K562 (cell line): ENCODE measurements at regions not wholly inside any gene's neighbourhood (a gene's known extent, or its start where the extent isn't known, plus 50 kb on each side); places are given as distances from the start of the nearest gene placed in this dataset.

Experiments used
- ATAC-seq: fragments of 200-7000 bp; cut with Tn5 transposase; 3 replicates; pipeline ENCODE4 v1.9.1; 2020; ENCODE audit warnings: moderate library complexity
- BruUV-seq: library from RNA; stranded (reverse); fragments of 400-500 nt; replicated peaks from 2 replicates; lab custom pipeline; 2021; lab: Mats Ljungman, UMichigan
- CTCF ChIA-PET: fragments of 300-600 bp; formaldehyde crosslinking; extraction: SDS; loops from one replicate; lab custom pipeline; 2021; ENCODE audit warnings: low intra/inter-chr PET ratio; lab: Yijun Ruan, JAX
- POLR2A ChIA-PET: fragments of 300-600, 350-650 bp; sonication (Branson Sonifier 250); formaldehyde crosslinking; extraction: SDS; loops from one replicate; lab custom pipeline; 2021; ENCODE audit warnings: antibody characterized with exemption, inconsistent platforms; lab: Yijun Ruan, JAX
- DNase-seq, 4 experiments: peaks; one replicate each; pipeline versions ENCODE4 v3.0.0 to v3.0.0-alpha.2; 2011 to 2018; ENCODE audit warnings: low spot score in 3 of 4, mixed read lengths in 3 of 4; ENCODE audit errors: extremely low read depth in 1 of 4
- FAIRE-seq: peaks from 2 replicates; lab custom pipeline; 2011; peaks lifted over from hg19 to GRCh38; lab: Jason Lieb, UNC
- H2AFZ ChIP-seq: 2 replicates; pipeline ENCODE4 v1.6.0; 2011; ENCODE audit warnings: low read depth, low read length, control low read depth, inconsistent platforms
- H3K27ac ChIP-seq: fragments of 200-600 bp; 3 replicates; pipeline ENCODE4 v1.8.0; 2011; ENCODE audit warnings: low read depth, mild to moderate bottlenecking, control low read depth, inconsistent platforms, low read length, moderate library complexity, mixed read lengths; ENCODE audit errors: extremely low read depth
- H3K27me3 ChIP-seq, 2 experiments: fragments of 300-600 bp in 1 of 2; 2 replicates in 1 of 2; 3 replicates in 1 of 2; pipeline versions ENCODE4 v1.6.0 to v1.8.0; 2011; ENCODE audit warnings: inconsistent platforms in 2 of 2, low read length in 2 of 2, mild to moderate bottlenecking in 1 of 2, mixed read lengths in 1 of 2, moderate library complexity in 1 of 2; ENCODE audit not compliant: control insufficient read depth in 2 of 2, insufficient read depth in 2 of 2
- H3K36me3 ChIP-seq: fragments of 300-600 bp; 3 replicates; pipeline ENCODE4 v1.8.0; 2011; ENCODE audit warnings: mild to moderate bottlenecking, low read length, inconsistent platforms; ENCODE audit not compliant: control insufficient read depth, insufficient read depth
- H3K4me1 ChIP-seq, 2 experiments: fragments of 200-600 bp in 1 of 2; replicated peaks in 1 of 2; 2 replicates in 1 of 2; 3 replicates in 1 of 2; pipeline versions ENCODE4 v1.5.1 to v1.8.0; 2011; ENCODE audit warnings: inconsistent platforms in 2 of 2, low read length in 2 of 2, mild to moderate bottlenecking in 1 of 2, mixed read lengths in 1 of 2, moderate library complexity in 1 of 2; ENCODE audit not compliant: control insufficient read depth in 2 of 2, insufficient read depth in 2 of 2
- H3K4me2 ChIP-seq: 2 replicates; pipeline ENCODE4 v1.6.1; 2011; ENCODE audit warnings: low read length, control low read depth, inconsistent platforms, mixed read lengths; ENCODE audit not compliant: insufficient read depth
- H3K4me3 ChIP-seq: fragments of 200-600 bp; sonication (generic), shearing (Covaris generic); 2 replicates; pipeline ENCODE4 v1.5.1; 2016; ENCODE audit warnings: control low read depth, inconsistent platforms
- H3K79me2 ChIP-seq: fragments of 200-600 bp; 3 replicates; pipeline ENCODE4 v1.8.0; 2011; ENCODE audit warnings: low read length, inconsistent platforms; ENCODE audit not compliant: control insufficient read depth, insufficient read depth
- H3K9ac ChIP-seq, 2 experiments: 2 replicates each; pipeline versions ENCODE4 v1.6.0 to v1.6.1; 2011; ENCODE audit warnings: low read depth in 2 of 2, low read length in 2 of 2, control low read depth in 1 of 2, inconsistent platforms in 1 of 2, mild to moderate bottlenecking in 1 of 2, mixed read lengths in 1 of 2; ENCODE audit not compliant: insufficient read depth in 1 of 2
- H3K9me1 ChIP-seq: one replicate; pipeline ENCODE4 v1.6.0; 2011; ENCODE audit warnings: inconsistent platforms, mild to moderate bottlenecking, low read length, moderate library complexity; ENCODE audit not compliant: control insufficient read depth, insufficient read depth
- H3K9me3 ChIP-seq: replicated peaks from 2 replicates; pipeline ENCODE4 v1.5.1; 2011; ENCODE audit warnings: low read depth, low read length, inconsistent platforms; ENCODE audit not compliant: control insufficient read depth, insufficient read depth
- H4K20me1 ChIP-seq: replicated peaks from 2 replicates; pipeline ENCODE4 v1.6.1; 2011; ENCODE audit warnings: low read length, inconsistent platforms, mixed read lengths; ENCODE audit not compliant: control insufficient read depth, insufficient read depth
- DIDO1 ChIP-seq: fragments of 450-650 bp; IDR thresholded peaks from 2 replicates; pipeline ENCODE4 v1.6.1; 2016; ENCODE audit warnings: low read depth, missing biosample characterization, missing genetic modification characterization
- HSF4 ChIP-seq: fragments of 250-450 bp; sonication (Bioruptor Pico); IDR thresholded peaks from 2 replicates; pipeline ENCODE4 v2.1.2; 2022; ENCODE audit warnings: mild to moderate bottlenecking, moderate library complexity, borderline replicate concordance
- NCOA1 ChIP-seq: fragments of 450-650 bp; IDR thresholded peaks from 2 replicates; pipeline ENCODE4 v1.6.1; 2016; ENCODE audit warnings: low read depth
- NKRF ChIP-seq: fragments of 450-650 bp; IDR thresholded peaks from 2 replicates; pipeline ENCODE4 v1.6.1; 2016; ENCODE audit warnings: borderline replicate concordance
- PRPF4 ChIP-seq: fragments of 200-400 bp; formaldehyde crosslinking; IDR thresholded peaks from one replicate; pipeline ENCODE4 v1.6.1; 2017; ENCODE audit warnings: low read length, low read depth, mild to moderate bottlenecking; ENCODE audit not compliant: insufficient read depth, poor library complexity, severe bottlenecking
- THRA ChIP-seq: fragments of 450-650 bp; IDR thresholded peaks from 2 replicates; pipeline ENCODE4 v1.6.1; 2017; ENCODE audit warnings: mild to moderate bottlenecking, moderate library complexity
- ZFP30 ChIP-seq: fragments of 250-450 bp; sonication (Bioruptor Pico); IDR thresholded peaks from 2 replicates; pipeline ENCODE4 v1.8.0; 2022; ENCODE audit warnings: moderate library complexity, mild to moderate bottlenecking, inconsistent platforms, borderline replicate concordance
- ZKSCAN1 ChIP-seq: fragments of 150-350 bp; IDR thresholded peaks from 2 replicates; pipeline ENCODE4 v1.6.1; 2016; ENCODE audit warnings: low read depth, low read length
- WGBS: fragments of 100-300 bp; shearing (Covaris generic); methylation state at CpG from one replicate; pipeline ENCODE4 v1.1.6; 2016; ENCODE audit warnings: low coverage, mixed read lengths; ENCODE audit not compliant: insufficient coverage; ENCODE audit errors: missing lambda C conversion rate; 5-methylcytosine and 5-hydroxymethylcytosine counted together
- in situ Hi-C: fragments of 300-500 bp; cut with MboI; formaldehyde crosslinking; loops from 4 replicates; pipeline ENCODE4 v1.15.0; 2018; ENCODE audit warnings: inconsistent platforms, mixed read lengths
- intact Hi-C: fragments of 100-400 bp; cut with micrococcal nuclease; formaldehyde crosslinking; loops from 2 replicates; pipeline ENCODE4 v1.14.2; 2022

GRCh38 chr14:95374239-95374997 is 54.7 kb upstream of the CLMN start (continued):
- TF ChIP-seq HSF4 (CRISPR knock-in tag) = no peak
- no peak for TF ChIP-seq ZFP30
- no peak for TF ChIP-seq PRPF4
- TF ChIP-seq, all 486 proteins: peak for 0

- in situ Hi-C loops = no loop called here
- FAIRE-seq (no peak), ATAC-seq (no peak), DNase-seq (no peak)
- no peak overlapping the region for H3K27ac ChIP-seq
- intact Hi-C loops = no loop called here
- no peaks in the 10 kb centered on the region for H3K4me1 ChIP-seq
- H3K36me3 ChIP-seq = no peaks in the 10 kb centered on the region
- no peak overlapping the region for H3K9ac ChIP-seq
- H3K4me3 ChIP-seq = no peak overlapping the region
- no peak overlapping the region for H3K4me2 ChIP-seq
- no peaks in the 10 kb centered on the region for H4K20me1 ChIP-seq
- ChIA-PET CTCF (no interaction called here), POLR2A (no interaction called here)
- no peak for TF ChIP-seq THRA
- no peak for TF ChIP-seq ZKSCAN1
- TF ChIP-seq NKRF = no peak
- no peak for TF ChIP-seq NCOA1
- TF ChIP-seq DIDO1 (tag) = no peak
- H3K9me1 ChIP-seq = no peaks in the 10 kb centered on the region
- no peaks in the 10 kb centered on the region for H3K9me3 ChIP-seq
- H2AFZ ChIP-seq = no peak overlapping the region
- no TSS peak for BruUV-seq
- WGBS = 0% methylated on average over 2 of the region's 2 CpGs
- peaks cover 0 to 26% of the 10 kb centered on the region in 2 experiments; a peak in 2 of 5 replicates for H3K27me3 ChIP-seq
- H3K79me2 ChIP-seq = no peaks in the 10 kb centered on the region
Observed at GRCh38 chr14:95370076-95370475, 50.4 kb upstream of the CLMN start.
